DMS53 (cell line): ENCODE measurements at regions not wholly inside any gene's neighbourhood (a gene's known extent, or its start where the extent isn't known, plus 50 kb on each side); places are given as distances from the start of the nearest gene placed in this dataset.
"Not testable (repeated sequence)": the region's sequence is repeated elsewhere in the genome, so short reads cannot be mapped to it uniquely, and the experiment has no call there.

ENCODE experiments used
- DNase-seq: peaks from one replicate; lab custom pipeline; 2025; lab: John Stamatoyannopoulos, UW

- DNase-seq: no peak
Measured at GRCh38 chr5:17365811-17366138, 132.3 kb upstream of the TAF11L2 start.

- no peak for DNase-seq
Measured at GRCh38 chr5:17367256-17367840, 130.7 kb upstream of the TAF11L2 start.

DNA sequence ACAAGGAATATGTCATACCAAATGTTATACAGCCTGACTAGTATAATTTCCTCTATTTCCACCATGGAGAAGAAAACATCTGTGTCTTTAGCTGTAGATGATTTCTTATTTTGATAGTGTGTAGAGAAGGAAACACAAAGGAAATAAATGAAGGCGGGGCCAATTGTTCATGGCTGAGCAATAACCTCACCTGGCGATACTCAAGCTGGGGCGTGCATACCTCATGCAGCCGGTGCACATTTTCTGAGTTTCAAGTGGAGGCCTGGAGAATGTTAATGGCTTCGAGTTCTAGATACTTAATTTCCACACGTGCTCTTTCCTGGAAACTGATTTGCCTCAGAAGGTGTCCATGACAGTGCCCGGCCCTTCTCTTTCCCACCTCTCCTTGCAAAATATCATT, 127.4 kb upstream of the TAF11L2 start:
- DNase-seq: no peak

DNA sequence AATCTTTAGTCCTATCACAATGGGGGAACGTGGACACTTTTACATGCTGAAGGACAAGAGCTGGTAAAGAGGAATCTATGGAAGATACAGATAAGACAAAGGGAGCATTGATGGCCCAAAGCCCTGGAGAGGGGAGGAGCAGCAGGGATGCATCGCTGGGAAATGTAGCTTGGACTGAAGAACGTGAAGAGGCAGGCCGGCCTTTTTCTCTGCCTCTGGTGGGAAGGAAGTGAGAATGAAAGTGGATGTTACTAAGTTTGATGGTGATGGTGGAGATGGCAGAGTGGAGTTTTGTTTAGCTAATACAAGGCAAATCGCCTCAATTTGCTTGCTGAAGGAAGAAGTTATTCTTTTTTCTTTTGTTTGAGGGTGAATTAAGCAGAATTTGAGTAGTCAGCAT, 124.6 kb upstream of the TAF11L2 start:
- DNase-seq: no peak

- no peak for DNase-seq
Measured at GRCh38 chr5:17373814-17374556, 124.0 kb upstream of the TAF11L2 start.

DNA sequence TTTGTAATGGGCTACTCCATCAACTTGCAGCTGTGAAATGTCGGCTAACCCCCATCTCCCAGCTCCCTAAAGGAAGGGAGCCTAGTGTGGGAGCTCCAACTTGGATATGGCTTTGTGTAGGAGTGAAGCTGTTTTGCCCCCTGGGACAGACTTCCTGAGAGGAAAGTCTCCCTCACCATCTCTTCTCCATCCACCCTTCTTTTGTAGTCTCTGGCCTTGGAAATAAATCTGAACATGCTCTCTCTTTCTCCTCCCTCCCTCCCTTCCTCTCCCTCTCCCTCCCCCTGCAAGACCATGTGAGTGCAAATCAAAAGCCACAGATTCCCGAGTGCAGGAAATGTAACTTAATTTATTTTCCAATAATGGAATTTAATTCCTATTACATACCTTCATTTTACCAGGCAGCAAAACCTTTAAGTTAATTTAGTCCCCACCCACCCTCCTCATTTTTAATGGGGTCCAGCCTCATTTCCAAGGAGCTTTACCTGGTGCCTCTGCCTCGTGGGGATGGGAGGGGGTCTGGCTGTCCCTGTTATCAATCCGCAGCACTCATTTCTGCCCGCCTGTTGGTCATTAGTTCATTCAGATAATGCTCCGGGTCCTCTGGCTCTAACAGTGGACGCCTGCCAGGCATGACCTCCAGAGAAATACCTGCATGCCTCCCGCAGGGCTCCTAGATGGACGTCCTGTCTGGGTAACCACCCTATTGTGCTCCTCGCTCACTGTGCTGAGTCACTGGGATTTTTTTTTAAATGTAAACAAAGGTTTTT, 122.9 kb upstream of the TAF11L2 start:
- peak; percentile 37 for DNase-seq

GRCh38 chr5:17375886-17376285, 122.1 kb upstream of the TAF11L2 start:
- not testable (repeated sequence) for DNase-seq

DNA sequence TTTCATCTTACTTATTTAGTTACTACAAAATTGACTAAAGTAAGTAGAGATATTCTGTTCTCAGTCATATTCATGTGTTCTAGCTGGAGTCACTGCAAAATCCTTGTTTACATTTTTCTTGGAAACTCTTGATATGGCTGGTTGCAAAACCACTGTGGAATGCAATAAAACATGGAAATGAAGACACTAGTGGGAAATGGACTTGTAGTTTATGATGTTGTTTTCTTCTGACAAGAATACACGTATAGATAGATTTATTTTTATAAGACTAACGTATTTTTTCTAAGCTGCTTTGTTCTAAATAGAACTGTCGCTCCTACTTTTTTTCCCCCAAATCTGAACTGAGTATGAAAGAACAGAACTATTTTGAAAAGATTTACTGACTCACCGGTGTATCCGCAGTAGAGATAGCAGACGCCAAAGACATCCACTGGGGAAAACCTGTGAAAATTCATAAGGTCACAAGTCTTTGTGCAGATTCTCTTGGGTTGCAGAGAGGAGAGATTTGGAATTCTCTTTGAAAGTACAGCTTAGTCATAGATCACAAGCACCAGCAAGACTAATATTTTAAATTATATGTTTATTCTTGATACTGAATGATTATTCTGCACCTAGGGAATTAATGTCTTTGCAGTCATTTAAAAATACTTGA, 119.6 kb upstream of the TAF11L2 start:
- no peak for DNase-seq

GRCh38 chr5:17379100-17379951, 118.7 kb upstream of the TAF11L2 start:
- DNase-seq: no peak

- DNase-seq: no peak
Measured at GRCh38 chr5:17381932-17382331, 116.1 kb upstream of the TAF11L2 start.

DNA sequence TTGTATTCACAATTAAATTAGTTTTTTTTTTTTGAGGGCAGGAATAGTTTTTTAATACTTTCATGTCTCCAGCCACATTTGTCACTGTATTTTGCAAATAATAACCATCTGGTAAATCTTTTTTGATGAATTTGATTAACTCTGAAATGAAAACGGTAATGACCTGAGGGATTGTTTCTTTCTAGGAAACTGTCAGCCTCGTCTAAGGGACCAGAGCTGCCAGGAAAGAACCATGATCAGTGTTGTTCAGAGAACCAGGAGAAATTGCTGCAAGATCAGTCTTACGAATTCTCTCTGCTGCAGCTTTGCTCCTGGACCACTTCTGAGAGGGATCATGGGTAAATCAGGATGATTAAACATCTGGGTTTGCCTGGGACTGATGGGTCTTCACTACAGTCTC, 114.5 kb upstream of the TAF11L2 start:
- DNase-seq: no peak

GRCh38 chr5:17384181-17384580, 113.8 kb upstream of the TAF11L2 start:
- no peak for DNase-seq

GRCh38 chr5:17388717-17389116, 109.3 kb upstream of the TAF11L2 start:
- no peak for DNase-seq

DNA sequence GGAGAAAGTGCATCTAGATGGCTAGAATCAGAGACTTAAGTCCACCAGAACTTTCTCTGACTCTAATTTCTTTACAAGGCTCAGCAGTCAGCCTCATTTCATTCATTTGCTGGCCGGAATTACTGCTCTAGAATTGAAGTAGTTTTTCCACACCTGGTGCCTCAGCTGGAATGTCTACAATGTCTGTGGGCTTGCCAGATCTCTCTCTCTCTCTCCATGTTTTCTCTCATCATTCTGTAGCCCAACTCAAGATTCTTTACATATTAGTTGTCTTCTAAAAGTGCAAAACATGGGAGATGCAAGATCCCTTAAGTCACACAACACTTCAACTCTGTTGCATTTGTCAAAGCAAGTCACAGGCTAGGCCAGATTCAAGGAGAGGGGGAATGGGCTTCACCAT, 103.9 kb upstream of the TAF11L2 start:
- DNase-seq: no peak

GRCh38 chr5:17395106-17395880, 102.7 kb upstream of the TAF11L2 start:
- DNase-seq: no peak

GRCh38 chr5:17396247-17396646, 101.8 kb upstream of the TAF11L2 start:
- DNase-seq: no peak

- DNase-seq: no peak
Measured at GRCh38 chr5:17398431-17398830, 99.6 kb upstream of the TAF11L2 start.

DNA sequence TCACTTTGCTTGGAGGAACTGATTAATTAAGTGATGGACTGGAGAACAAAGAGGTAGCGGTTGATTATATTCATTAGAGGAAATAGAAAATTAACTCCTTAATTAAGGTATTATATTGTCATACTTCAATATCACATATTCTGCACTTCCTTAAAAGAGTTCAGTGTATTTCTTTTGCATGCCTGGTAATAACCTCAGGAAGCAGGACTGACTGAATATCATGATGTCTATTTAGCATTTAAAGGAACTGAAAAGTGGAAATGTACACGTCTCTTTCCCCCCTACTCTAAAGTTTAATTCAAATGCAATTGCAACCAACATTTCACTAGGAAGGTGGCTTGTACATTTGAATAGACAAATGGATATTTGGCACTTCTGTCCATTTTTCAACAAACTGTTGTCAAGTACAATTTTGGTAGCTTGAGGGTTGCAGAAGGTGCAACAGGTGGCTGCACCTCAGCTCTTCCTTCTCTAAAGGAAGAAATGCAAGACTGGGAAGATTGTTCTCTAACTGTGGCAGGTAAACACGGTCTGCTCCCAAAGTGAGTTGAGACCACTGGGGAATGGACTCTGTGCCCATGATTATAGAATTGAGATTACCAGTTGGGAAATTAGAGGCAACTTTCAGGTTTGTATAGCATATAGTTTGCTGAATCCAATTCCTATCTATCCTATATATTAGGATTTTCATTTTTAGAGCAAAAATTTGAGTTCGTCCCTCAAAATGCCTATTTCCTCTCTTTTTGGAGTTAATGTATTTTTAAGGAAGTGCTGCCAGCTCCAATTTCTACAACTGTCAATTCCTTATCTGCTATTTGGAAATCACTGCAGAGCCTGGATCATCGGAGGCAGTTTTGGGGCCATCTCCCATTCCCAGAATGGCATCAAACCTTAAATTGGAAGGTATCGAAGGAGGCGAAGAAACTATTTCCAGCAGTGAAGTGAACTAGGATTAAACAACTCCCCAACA, 98.9 kb upstream of the TAF11L2 start:
- DNase-seq: no peak

- no peak for DNase-seq
Measured at GRCh38 chr5:17399931-17400330, 98.1 kb upstream of the TAF11L2 start.
